HS-27A (cell line): ENCODE measurements at regions not wholly inside any gene's neighbourhood (a gene's known extent, or its start where the extent isn't known, plus 50 kb on each side); places are given as distances from the start of the nearest gene placed in this dataset.

ENCODE experiments used
- DNase-seq: peaks from one replicate; pipeline ENCODE4 v3.0.0-alpha.2; 2012; ENCODE audit warnings: low read depth, missing footprints

DNA sequence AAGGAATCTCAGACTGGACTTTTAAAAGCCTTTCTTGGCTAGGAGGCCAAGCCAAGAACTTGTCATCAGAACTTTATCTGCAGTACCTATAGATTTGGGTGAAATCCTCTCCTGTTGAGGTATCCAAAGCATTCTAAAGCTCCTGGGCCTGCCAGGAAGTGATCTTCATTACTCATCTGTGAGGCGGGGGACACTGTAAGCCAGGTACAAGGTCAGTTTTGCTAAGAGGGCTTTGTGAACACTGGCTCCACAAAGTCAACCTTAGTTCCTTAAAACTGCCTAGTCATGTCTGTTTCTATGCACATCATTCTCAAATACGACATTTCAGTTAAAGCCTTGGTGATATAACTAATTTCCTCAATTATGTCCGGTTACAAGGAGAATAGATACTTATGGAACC, 236.7 kb downstream of the PIK3R1 start:
- DNase-seq: no peak

DNA sequence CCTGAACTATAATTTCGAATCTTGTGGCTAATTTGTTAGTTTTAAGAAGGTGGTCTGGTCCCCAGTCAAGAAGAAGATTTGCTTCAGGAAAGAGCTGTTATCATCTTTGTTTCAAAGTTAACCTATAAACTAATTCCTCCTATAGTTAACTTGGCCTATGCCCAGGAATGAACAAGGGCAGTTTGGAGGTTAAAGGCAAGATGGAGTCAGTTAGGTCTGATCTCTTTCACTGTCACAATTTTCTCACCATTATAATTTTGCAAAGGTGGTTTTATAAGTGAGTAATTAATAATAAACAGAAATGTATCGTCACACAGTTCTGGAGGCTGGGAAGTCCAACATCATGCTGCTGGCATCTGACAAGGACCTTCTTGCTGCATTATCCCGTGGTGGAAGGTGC, 238.6 kb downstream of the PIK3R1 start:
- no peak for DNase-seq

- DNase-seq: no peak
Observed at GRCh38 chr5:68454766-68455165, 239.2 kb downstream of the PIK3R1 start.

GRCh38 chr5:68455216-68455615, 239.7 kb downstream of the PIK3R1 start:
- DNase-seq: no peak

- no peak for DNase-seq
Observed at GRCh38 chr5:68456756-68457217, 241.2 kb downstream of the PIK3R1 start.

- no peak for DNase-seq
Observed at GRCh38 chr5:68457285-68457684, 241.7 kb downstream of the PIK3R1 start.

DNA sequence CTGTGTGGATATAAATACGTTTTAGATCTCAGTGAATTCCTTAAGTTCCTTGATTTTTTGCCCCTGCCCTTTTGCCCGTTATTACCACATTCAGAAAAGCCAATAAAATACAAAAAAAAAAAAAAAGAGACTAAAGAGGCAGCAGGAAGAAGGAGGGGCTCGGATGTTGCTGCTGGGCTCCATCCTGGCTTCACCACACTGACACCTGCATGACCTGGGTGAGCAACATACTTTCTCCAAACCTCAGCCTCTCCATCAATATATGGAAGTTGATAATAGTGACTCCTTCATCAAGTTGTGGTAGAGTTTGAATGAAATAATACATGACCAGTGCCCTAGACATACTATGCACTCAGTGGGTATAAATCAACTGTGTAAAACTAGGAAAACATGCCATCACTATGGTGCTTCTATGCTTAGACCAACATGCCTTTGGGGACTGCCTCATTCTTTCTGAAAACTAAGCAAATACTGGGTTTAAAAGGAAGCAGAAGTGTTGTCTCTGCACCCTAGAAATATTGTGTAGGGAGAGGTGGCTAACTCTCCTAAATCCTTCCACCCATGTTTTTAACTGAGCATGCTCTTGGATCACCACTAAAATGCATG, 243.0 kb downstream of the PIK3R1 start:
- DNase-seq: no peak

DNA sequence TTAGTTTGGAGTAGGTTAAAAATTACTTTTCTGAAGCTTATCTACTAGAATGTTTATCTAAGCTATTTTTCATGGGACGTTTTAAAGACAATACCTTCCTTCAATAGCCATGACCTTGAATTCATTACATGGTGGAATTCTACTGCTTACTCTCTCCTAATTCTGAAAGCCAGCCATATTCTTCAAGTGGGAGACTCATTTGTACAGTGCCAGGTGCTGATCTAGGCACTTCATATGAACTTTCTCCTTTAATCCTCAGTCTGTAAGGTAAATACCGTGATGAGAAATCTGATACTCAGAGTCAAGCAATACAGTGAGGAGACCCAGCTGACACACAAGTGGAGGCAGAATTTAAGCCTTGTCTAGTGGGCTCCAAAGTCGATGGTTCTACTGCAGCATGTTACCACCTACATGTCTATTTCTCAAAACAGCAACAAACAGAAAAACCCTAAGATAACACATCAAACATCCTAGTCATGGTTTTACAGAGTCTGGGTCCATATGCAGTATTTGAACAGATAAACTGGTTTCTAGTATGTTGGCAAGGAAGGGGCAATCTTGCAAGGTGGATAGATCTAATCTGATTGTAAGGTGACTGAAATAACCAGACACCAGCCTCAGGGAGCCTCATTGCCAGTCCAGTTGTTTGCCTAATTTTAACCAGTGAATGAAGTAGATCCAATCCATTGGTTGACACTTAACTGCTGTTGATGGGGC, 243.7 kb downstream of the PIK3R1 start:
- DNase-seq: no peak

- no peak for DNase-seq
Observed at GRCh38 chr5:68459810-68460139, 244.2 kb downstream of the PIK3R1 start.

DNA sequence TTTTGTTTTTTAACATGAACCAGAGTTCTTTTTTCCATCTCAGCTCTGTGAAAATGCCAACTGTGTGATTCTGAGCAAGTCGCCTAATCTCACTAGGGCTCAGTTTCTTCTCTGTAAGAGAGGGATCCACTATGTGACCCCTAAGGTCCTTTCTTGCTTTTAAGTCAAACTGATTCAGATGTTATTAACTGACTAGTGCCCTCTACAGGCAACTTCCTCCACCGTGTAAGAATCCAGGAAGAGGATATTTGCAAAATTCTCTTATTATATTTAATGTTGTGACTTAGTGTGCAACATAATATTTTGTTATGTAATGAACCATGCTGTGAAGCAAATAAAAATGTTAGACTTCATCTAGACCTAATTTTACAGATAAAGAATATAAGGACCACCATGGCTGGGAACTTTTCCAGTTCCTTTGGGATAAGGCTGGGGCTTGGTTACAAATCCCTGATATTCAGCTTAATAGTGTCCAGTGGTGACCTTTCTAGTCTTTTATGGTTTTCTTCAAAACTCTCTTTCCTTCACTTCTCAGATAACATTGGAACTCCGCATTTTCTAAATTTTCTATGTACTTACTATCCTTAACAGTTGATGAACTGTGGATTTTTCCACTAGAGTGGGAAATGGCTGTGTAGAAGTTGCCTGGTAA, 244.7 kb downstream of the PIK3R1 start:
- no peak for DNase-seq

GRCh38 chr5:68463606-68464005, 248.1 kb downstream of the PIK3R1 start:
- DNase-seq: no peak

- DNase-seq: no peak
Observed at GRCh38 chr5:68464424-68464823, 248.9 kb downstream of the PIK3R1 start.

- DNase-seq: no peak
Observed at GRCh38 chr5:68465133-68465532, 249.6 kb downstream of the PIK3R1 start.

DNA sequence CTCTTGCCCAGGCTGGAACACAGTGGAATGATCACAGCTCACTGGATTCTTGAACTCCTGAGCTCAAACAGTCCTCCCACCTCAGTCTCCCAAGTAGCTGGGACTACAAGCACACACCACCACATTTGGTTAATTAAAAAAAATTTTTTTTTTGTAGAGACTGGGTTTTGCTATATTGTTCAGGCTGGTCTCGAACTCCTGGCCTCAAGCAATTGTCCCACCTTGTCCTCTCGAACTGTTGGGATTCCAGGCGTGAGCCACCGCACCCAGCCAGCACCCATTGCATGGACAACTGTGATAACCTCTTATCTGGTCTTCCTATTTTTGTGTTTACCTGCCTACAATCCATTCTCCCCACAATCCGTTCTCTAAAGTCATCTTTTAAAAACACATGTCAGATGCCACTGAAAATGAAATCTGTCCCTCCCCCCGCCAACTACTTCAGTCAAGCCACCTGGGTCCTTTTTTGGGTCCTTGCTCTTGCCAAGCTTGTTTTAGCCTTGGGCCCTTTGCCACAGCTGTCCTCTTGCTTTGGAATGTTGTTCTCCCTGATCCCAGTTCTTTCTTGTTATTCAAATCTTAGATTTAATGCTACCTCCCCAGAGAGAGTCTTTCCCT, 250.5 kb downstream of the PIK3R1 start:
- no peak for DNase-seq

GRCh38 chr5:68467208-68467607, 251.7 kb downstream of the PIK3R1 start:
- no peak for DNase-seq

- DNase-seq: no peak
Observed at GRCh38 chr5:68467794-68468193, 252.2 kb downstream of the PIK3R1 start.

DNA sequence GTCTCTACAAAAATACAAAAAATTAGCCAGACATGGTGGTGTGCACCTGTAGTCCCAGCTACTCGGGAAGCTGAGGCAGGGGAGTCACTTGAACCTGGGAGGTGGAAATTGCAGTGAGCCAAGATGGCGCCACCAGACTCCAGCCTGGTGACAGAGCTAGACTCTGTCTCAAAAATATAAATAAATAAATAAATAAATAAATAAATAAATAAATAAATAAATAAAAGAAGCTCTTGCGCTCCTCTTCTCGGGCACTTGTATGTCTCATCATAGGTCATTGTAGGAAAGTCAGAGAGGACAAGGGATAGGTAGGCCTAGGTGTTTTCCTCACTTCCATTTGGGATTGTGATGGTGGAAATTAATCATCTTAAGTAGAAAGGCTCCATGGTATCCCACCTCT, 252.8 kb downstream of the PIK3R1 start:
- DNase-seq: no peak

- no peak for DNase-seq
Observed at GRCh38 chr5:68475476-68475983, 260.0 kb downstream of the PIK3R1 start.

GRCh38 chr5:68476854-68477253, 261.3 kb downstream of the PIK3R1 start:
- no peak for DNase-seq

DNA sequence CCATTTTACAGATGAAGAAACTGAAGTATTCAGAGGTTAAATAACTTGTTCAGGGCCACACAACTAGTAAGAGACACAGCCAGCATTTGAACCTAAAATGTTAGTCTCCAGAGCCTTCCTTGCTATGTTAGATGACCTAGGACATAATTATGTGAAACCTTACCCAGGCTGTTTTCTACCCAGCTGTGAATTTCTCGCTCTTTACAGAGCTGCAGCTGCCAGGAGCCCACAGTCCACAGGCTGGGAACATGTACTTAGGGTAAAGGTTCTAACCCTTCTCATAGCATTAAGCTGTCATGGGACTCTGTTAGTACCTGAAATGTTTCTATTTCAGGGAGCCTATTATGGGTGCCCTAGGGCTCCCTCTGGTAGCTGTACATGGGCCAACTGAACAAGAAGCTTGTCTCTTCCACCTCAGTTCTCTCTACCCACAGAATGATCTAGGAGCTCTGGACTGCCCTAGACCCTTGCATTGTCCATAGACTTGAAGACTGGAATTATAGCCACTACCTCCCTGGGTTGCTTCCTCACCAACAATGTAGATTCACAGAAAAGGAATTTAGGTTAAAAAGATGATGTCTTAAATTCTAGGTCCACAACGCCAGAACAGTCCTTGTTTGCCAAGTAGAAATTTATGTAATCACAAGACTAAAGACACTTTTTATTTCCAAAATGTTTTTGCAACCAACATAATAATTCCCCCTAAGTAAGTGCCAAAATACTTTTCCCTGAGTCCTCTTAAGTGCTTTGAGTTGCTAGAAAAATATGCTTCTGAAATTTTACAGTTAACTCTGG, 262.9 kb downstream of the PIK3R1 start:
- no peak for DNase-seq

DNA sequence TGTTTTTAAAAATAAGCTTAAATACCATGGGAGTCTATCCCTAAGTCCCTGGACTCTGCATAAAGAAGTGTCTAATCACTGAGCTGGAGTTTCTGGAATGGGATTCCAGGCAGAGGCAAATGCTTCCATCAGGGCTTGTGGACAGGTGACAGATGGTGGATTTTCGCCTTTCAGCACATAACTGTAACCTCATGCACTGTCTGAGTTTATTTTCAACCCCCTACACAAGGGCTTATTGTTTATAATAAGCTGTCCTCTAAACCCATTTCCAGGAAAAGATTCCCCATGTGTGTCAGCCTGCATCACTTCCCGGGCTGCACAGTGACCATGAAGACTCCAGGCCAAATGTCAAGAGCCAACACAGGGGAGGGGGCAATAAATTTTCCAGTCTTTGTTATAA, 264.0 kb downstream of the PIK3R1 start:
- DNase-seq: no peak

- DNase-seq: no peak
Observed at GRCh38 chr5:68480335-68480940, 264.9 kb downstream of the PIK3R1 start.
